A673 (cell line): ENCODE measurements at regions not wholly inside any gene's neighbourhood (a gene's known extent, or its start where the extent isn't known, plus 50 kb on each side); places are given as distances from the start of the nearest gene placed in this dataset.

ENCODE experiments used
- BruUV-seq: library from RNA; stranded (reverse); fragments of 400-500 nt; replicated peaks from 2 replicates; lab custom pipeline; 2021; lab: Mats Ljungman, UMichigan
- CTCF ChIA-PET: fragments of 300-600 bp; sonication (Branson Sonifier 250); formaldehyde crosslinking; loops from one replicate; lab custom pipeline; 2022; ENCODE audit warnings: antibody characterized with exemption; lab: Charles Lee
- POLR2A ChIA-PET: fragments of 300-600 bp; sonication (Branson Sonifier 250); formaldehyde crosslinking; loops from one replicate; lab custom pipeline; 2022; ENCODE audit warnings: antibody characterized with exemption; ENCODE audit not compliant: low non-redundant PET; lab: Charles Lee
- DNase-seq: peaks from one replicate; pipeline ENCODE4 v3.0.0-alpha.2; 2015; ENCODE audit warnings: low spot score
- H3K27ac ChIP-seq: fragments of 200-600 bp; sonication (generic); 2 replicates; pipeline ENCODE4 v1.5.1; 2016; ENCODE audit warnings: mixed run types, low read depth, mild to moderate bottlenecking, mixed read lengths, antibody characterized with exemption, low read length; ENCODE audit not compliant: poor library complexity, severe bottlenecking
- H3K27me3 ChIP-seq: fragments of 200-600 bp; sonication (generic); replicated peaks from 2 replicates; pipeline ENCODE4 v1.6.1; 2017; ENCODE audit warnings: mixed run types, low read depth, mild to moderate bottlenecking, mixed read lengths, antibody characterized with exemption, low read length; ENCODE audit not compliant: insufficient read depth, poor library complexity
- H3K36me3 ChIP-seq: fragments of 200-600 bp; sonication (generic); 2 replicates; pipeline ENCODE4 v1.6.1; 2016; ENCODE audit warnings: mixed run types, mild to moderate bottlenecking, mixed read lengths, antibody characterized with exemption, low read length; ENCODE audit not compliant: insufficient read depth, poor library complexity, severe bottlenecking
- H3K4me1 ChIP-seq: fragments of 200-600 bp; sonication (generic); 2 replicates; pipeline ENCODE4 v1.6.1; 2017; ENCODE audit warnings: mixed run types, mild to moderate bottlenecking, mixed read lengths, antibody characterized with exemption, low read length; ENCODE audit not compliant: insufficient read depth, poor library complexity, severe bottlenecking
- H3K4me3 ChIP-seq: fragments of 200-600 bp; sonication (generic); 2 replicates; pipeline ENCODE4 v1.5.1; 2016; ENCODE audit warnings: low read depth, mixed run types, mild to moderate bottlenecking, mixed read lengths, low read length; ENCODE audit not compliant: poor library complexity, severe bottlenecking
- H3K9me3 ChIP-seq: fragments of 200-600 bp; sonication (generic); 2 replicates; pipeline ENCODE4 v1.6.1; 2016; ENCODE audit warnings: mixed run types, low read depth, mild to moderate bottlenecking, mixed read lengths, antibody characterized with exemption, low read length; ENCODE audit not compliant: poor library complexity, severe bottlenecking
- CTCF ChIP-seq: fragments of 300-800, 200-600 bp; sonication (generic); conservative IDR thresholded peaks from 2 replicates; pipeline ENCODE4 v1.5.1; 2017; ENCODE audit warnings: low read depth, mild to moderate bottlenecking, antibody characterized with exemption, low read length, moderate library complexity, mixed read lengths
- EZH2 ChIP-seq: fragments of 200-600 bp; sonication (generic); IDR thresholded peaks from 2 replicates; pipeline ENCODE4 v1.6.1; 2017; ENCODE audit warnings: borderline replicate concordance, low read depth, mild to moderate bottlenecking, mixed read lengths, antibody characterized with exemption, low read length; ENCODE audit not compliant: poor library complexity, severe bottlenecking
- intact Hi-C: fragments of 100-400 bp; cut with micrococcal nuclease; formaldehyde crosslinking; loops from one replicate; pipeline ENCODE4 v1.10.0; 2022; ENCODE audit not compliant: unreplicated experiment

DNA sequence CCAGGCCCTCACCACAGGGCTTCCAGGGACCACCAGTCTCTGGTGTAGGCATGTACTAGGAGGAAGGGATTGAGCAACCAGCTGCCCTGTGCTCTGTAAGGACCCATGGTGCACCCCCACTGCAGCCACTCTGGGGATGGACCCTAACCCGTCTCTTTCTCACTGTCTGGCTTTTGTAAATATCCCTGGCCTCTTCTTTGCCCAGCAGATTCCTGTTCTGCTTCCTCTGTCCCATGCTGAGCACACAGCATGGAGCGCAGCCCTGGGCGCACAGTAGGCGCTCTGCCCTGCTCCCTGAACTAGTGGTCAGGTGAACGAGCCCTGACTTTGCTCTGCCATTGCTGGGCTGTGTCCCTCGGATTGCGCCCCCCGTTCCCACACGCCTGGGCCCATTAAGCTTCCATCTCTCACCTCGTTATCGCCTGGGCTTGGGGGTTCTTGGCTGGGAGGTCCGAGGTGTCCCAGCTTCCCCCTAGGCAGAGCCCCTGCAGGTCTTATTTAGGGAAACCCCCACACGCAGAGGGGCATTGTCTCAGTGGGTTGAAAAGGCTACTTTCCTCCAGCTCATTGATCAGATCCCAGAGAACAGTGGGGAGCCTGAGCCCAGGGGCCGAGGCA lies 162.1 kb downstream of the MYCN start:
- Histone ChIP-seq H3K27me3 (no peaks in the 10 kb centered on the region), H3K9me3 (no peaks in the 10 kb centered on the region), H3K4me3 (no peak overlapping the region), H3K36me3 (no peaks in the 10 kb centered on the region), H3K4me1 (no peaks in the 10 kb centered on the region), H3K27ac (no peak overlapping the region)
- intact Hi-C loops: no loop called here
- no TSS peak for BruUV-seq
- POLR2A ChIA-PET: no interaction called here
- CTCF ChIA-PET: no interaction called here
- DNase-seq: no peak
- TF ChIP-seq CTCF (no peak), EZH2 (no peak)

DNA sequence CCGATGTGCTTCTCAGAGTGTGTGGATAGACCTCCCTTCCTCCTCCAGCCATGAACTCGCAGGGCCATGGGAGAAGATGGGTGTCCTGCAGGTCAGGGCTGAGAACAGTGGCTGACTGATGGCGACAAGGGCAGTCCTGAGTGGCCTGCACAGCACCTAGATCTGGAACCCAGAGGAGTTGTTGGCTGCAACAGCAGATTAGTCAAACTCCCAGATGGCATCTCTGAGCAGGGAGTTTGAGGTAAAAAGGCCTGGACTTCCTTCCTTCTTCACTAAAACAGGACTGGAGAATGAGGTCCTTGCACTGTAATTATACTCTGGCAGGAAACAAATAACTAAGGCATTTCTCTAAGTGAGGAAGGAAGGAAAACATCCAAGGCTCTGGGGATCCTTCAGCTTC lies 160.8 kb downstream of the MYCN start:
- intact Hi-C loops: no loop called here
- DNase-seq: no peak
- ChIA-PET POLR2A (interaction anchor here (0.5 kb wide), 1 partner anchor 200 kb away, joined by 3 read pairs; no protein-coding TSS in a partner anchor), CTCF (no interaction called here)
- Histone ChIP-seq H3K36me3 (no peaks in the 10 kb centered on the region), H3K4me3 (no peak overlapping the region), H3K4me1 (no peaks in the 10 kb centered on the region), H3K9me3 (no peaks in the 10 kb centered on the region), H3K27ac (no peak overlapping the region), H3K27me3 (no peaks in the 10 kb centered on the region)
- no TSS peak for BruUV-seq
- TF ChIP-seq EZH2 (no peak), CTCF (no peak)

GRCh38 chr2:16100006-16100405 lies 159.7 kb downstream of the MYCN start:
- ChIA-PET POLR2A (no interaction called here), CTCF (no interaction called here)
- Histone ChIP-seq H3K27ac (no peak overlapping the region), H3K9me3 (no peaks in the 10 kb centered on the region), H3K27me3 (no peaks in the 10 kb centered on the region), H3K4me3 (no peak overlapping the region), H3K36me3 (no peaks in the 10 kb centered on the region), H3K4me1 (no peaks in the 10 kb centered on the region)
- intact Hi-C loops: no loop called here
- TF ChIP-seq CTCF: no peak
- no peak for TF ChIP-seq EZH2
- DNase-seq: no peak
- no TSS peak for BruUV-seq
